PC-9 (cell line): ENCODE measurements at regions not wholly inside any gene's neighbourhood (a gene's known extent, or its start where the extent isn't known, plus 50 kb on each side); places are given as distances from the start of the nearest gene placed in this dataset.

ENCODE experiments used
- BruUV-seq: library from RNA; stranded (reverse); fragments of 400-500 nt; replicated peaks from 2 replicates; lab custom pipeline; 2021; lab: Mats Ljungman, UMichigan
- CTCF ChIA-PET: fragments of 300-600 bp; sonication (Branson Sonifier 250); formaldehyde crosslinking; loops from one replicate; lab custom pipeline; 2022; ENCODE audit warnings: antibody characterized with exemption; lab: Charles Lee
- POLR2A ChIA-PET: fragments of 300-600 bp; sonication (Branson Sonifier 250); formaldehyde crosslinking; loops from one replicate; lab custom pipeline; 2022; ENCODE audit warnings: antibody characterized with exemption; ENCODE audit not compliant: unreplicated experiment; lab: Charles Lee
- DNase-seq, 2 experiments: peaks; one replicate each; pipeline versions ENCODE4 v3.0.0 to v3.0.0-alpha.2; 2015 to 2022; ENCODE audit warnings: mixed read lengths in 1 of 2
- H2AFZ ChIP-seq: fragments of 200-600 bp; sonication (generic); 2 replicates; pipeline ENCODE4 v1.8.1; 2017; ENCODE audit warnings: antibody characterized with exemption
- H3F3A ChIP-seq: fragments of 200-600 bp; sonication (generic); 2 replicates; pipeline ENCODE4 v1.8.1; 2017; ENCODE audit warnings: antibody characterized with exemption, mild to moderate bottlenecking, low read depth; ENCODE audit not compliant: insufficient read depth
- H3K27ac ChIP-seq: fragments of 200-600 bp; sonication (generic); 2 replicates; pipeline ENCODE4 v1.6.1; 2016; ENCODE audit warnings: mixed run types
- H3K27me3 ChIP-seq: fragments of 200-600 bp; sonication (generic); 2 replicates; pipeline ENCODE4 v1.6.1; 2016; ENCODE audit warnings: low read depth, mixed run types; ENCODE audit not compliant: insufficient read depth
- H3K36me3 ChIP-seq: fragments of 200-600 bp; sonication (generic); 2 replicates; pipeline ENCODE4 v1.6.1; 2016; ENCODE audit warnings: low read depth, mixed run types
- H3K4me1 ChIP-seq: fragments of 200-600 bp; sonication (generic); replicated peaks from 2 replicates; pipeline ENCODE4 v1.6.1; 2016; ENCODE audit warnings: mixed run types; ENCODE audit not compliant: insufficient read depth
- H3K4me2 ChIP-seq: fragments of 200-600 bp; sonication (generic); 2 replicates; pipeline ENCODE4 v1.6.1; 2017; ENCODE audit warnings: mixed run types
- H3K4me3 ChIP-seq: fragments of 200-600 bp; sonication (generic); 2 replicates; pipeline ENCODE4 v1.6.1; 2016; ENCODE audit warnings: mixed run types
- H3K79me2 ChIP-seq: fragments of 200-600 bp; sonication (generic); 2 replicates; pipeline ENCODE4 v1.6.1; 2017; ENCODE audit warnings: low read depth, mixed run types
- H3K9me2 ChIP-seq: fragments of 200-600 bp; sonication (generic); 2 replicates; pipeline ENCODE4 v1.8.1; 2017; ENCODE audit warnings: mild to moderate bottlenecking; ENCODE audit not compliant: insufficient read depth
- H3K9me3 ChIP-seq: fragments of 200-600 bp; sonication (generic); 2 replicates; pipeline ENCODE4 v1.8.1; 2016; ENCODE audit warnings: low read depth; ENCODE audit not compliant: insufficient read depth
- H4K20me1 ChIP-seq: fragments of 200-600 bp; sonication (generic); 2 replicates; pipeline ENCODE4 v1.8.1; 2017; ENCODE audit not compliant: insufficient read depth
- EZH2 ChIP-seq: fragments of 200-600 bp; sonication (generic); IDR thresholded peaks from 2 replicates; pipeline ENCODE4 v1.8.0; 2017; ENCODE audit warnings: antibody characterized with exemption, low read depth
- intact Hi-C: fragments of 100-400 bp; cut with micrococcal nuclease; formaldehyde crosslinking; loops from one replicate; pipeline ENCODE4 v1.10.0; 2022; ENCODE audit not compliant: unreplicated experiment
- TF ChIP-seq, protein P1 (sequence below): fragments of 200-600 bp; sonication (generic); conservative IDR thresholded peaks from 2 replicates; pipeline ENCODE4 v1.6.1; 2017; ENCODE audit warnings: mixed run types, antibody characterized with exemption, mild to moderate bottlenecking, moderate library complexity

DNA sequence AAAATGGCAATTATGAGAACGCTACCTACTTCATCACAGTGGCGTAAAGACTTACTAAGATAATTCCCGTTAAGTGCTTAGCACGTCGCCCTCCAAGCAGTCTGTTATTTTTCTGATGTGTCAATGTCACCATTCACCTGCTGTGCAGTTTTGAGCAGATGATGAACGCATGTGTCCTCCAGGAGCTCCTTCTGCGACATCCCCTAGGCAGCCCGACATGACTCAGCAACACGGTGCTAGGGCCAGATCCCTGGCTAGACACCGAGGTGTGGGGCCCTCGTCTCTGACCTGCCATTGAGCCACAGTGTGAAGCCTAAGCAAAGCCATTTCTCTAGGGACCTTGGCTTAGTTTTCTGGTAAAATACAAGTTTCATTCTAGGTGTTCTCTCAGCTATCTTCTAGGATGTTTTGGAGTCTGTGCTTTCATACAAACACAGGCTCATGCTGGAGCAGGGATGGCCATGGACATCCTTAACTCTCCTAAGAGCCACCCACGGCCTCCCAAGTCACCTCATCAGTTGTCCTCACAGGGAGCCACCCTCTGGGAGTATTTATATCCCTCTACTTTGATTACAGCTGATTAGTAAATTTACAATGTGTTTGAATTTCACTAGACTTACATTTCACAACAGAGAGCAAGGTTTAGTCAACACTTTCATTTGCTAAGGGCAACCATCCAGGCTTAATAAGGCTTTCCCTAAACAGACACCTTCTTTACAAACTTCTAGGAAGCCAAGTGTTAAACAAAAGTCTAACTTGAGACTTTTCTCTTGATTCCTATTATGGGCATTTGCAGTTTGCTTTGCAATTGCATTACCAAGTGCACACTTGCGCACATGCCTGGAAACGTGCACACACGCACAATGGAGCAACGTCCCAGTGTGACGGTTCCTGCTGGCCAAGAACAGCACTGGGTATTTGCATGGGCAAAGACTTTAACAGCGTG, 376.8 kb upstream of the ID2 start:
- no peaks in the 10 kb centered on the region for H3K79me2 ChIP-seq
- no peaks in the 10 kb centered on the region for H3K9me2 ChIP-seq
- BruUV-seq = no TSS peak
- H4K20me1 ChIP-seq = no peaks in the 10 kb centered on the region; the same call in 1 of the 2 replicates
- no peaks in the 10 kb centered on the region for H3K9me3 ChIP-seq
- no peak for DNase-seq
- H3F3A ChIP-seq = no peaks in the 10 kb centered on the region
- no peak overlapping the region for H3K4me2 ChIP-seq
- TF ChIP-seq, protein P1, sequence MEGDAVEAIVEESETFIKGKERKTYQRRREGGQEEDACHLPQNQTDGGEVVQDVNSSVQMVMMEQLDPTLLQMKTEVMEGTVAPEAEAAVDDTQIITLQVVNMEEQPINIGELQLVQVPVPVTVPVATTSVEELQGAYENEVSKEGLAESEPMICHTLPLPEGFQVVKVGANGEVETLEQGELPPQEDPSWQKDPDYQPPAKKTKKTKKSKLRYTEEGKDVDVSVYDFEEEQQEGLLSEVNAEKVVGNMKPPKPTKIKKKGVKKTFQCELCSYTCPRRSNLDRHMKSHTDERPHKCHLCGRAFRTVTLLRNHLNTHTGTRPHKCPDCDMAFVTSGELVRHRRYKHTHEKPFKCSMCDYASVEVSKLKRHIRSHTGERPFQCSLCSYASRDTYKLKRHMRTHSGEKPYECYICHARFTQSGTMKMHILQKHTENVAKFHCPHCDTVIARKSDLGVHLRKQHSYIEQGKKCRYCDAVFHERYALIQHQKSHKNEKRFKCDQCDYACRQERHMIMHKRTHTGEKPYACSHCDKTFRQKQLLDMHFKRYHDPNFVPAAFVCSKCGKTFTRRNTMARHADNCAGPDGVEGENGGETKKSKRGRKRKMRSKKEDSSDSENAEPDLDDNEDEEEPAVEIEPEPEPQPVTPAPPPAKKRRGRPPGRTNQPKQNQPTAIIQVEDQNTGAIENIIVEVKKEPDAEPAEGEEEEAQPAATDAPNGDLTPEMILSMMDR = no peak
- TF ChIP-seq EZH2 = no peak
- intact Hi-C loops = no loop called here
- H3K27me3 ChIP-seq = peaks cover 66% of the 10 kb centered on the region
- no peak overlapping the region for H2AFZ ChIP-seq
- H3K4me1 ChIP-seq = no peaks in the 10 kb centered on the region
- no peak overlapping the region for H3K4me3 ChIP-seq
- ChIA-PET CTCF (no interaction called here), POLR2A (no interaction called here)
- no peaks in the 10 kb centered on the region for H3K36me3 ChIP-seq
- no peak overlapping the region for H3K27ac ChIP-seq

DNA sequence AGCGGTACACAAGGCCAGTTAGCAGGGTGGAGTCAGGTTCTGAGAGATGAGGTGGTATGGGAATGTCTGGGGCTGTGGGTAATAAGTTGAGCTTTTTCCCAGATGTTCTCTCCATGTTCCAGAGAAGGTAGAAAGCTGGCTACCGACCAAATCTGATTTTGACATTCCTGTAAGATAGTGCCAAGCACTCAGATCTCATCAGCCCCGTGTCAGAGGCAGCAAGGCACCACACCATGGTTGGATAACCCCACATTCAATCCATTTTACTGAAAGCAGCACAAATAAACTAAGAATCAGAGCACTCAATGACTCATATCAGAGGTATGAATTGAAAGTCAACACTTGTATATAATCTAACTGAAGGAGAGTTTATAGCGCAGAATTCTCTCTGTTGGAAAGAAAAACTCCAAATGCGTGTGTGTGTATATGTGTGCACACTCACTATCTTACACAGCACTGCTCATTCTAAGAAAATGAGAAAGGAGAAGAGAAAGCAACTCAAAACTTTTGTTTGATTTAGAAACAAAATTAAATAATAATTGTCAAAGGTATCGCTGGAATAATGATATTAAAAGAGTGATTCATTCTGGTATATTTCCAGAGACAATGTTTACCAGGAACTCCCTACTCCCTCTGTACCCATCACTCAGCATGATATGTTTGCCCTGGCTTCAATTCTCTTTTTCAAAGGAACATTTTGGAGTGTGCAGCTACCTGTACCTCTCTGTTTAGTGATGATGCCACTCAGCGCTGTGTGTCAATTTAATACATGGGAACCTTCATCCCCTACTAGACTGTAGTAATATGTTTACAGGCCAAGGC, 375.1 kb upstream of the ID2 start:
- Histone ChIP-seq H3K9me3 (no peaks in the 10 kb centered on the region), H3K4me2 (no peak overlapping the region), H3K79me2 (no peaks in the 10 kb centered on the region), H3K9me2 (no peaks in the 10 kb centered on the region), H4K20me1 (no peaks in the 10 kb centered on the region), H3K4me1 (no peaks in the 10 kb centered on the region), H3K27me3 (peaks cover 80% of the 10 kb centered on the region), H3F3A (no peaks in the 10 kb centered on the region), H3K4me3 (no peak overlapping the region), H3K27ac (no peak overlapping the region), H3K36me3 (no peaks in the 10 kb centered on the region), H2AFZ (no peak overlapping the region)
- no peak for DNase-seq
- no TSS peak for BruUV-seq
- TF ChIP-seq EZH2 = no peak
- TF ChIP-seq, protein P1 = no peak
- intact Hi-C loops = no loop called here
- ChIA-PET CTCF (no interaction called here), POLR2A (no interaction called here)

DNA sequence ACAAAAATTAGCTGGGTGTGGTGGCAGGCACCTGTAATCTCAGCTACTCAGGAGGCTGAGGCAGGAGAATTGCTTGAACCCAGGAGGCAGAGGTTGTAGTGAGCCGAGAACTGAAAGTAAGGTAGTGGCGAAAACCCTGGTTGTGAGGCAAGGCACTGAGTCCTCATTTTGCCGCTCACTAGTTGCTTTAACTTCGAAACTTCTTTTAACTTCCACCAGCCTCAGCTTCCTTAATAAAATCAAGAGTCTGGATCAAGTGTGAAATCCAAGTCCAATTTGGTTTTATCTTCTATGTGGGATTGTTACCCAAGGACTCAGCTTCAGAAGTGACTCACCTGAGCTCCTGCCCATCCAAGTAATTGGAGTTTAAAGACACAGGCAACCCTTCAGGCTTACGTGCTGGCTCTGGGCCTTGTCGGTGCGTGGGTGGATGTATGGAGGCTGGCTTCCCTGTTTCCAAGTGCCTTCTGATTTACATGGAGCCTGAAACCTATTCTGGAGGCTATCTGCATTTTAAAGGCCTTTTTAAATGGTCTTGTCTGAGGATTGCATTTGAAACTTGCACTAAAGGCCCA, 374.2 kb upstream of the ID2 start:
- Histone ChIP-seq H3K4me2 (no peak overlapping the region), H3F3A (no peaks in the 10 kb centered on the region), H3K27me3 (peaks cover 85% of the 10 kb centered on the region), H3K4me3 (no peak overlapping the region), H4K20me1 (no peaks in the 10 kb centered on the region), H3K4me1 (no peaks in the 10 kb centered on the region), H3K27ac (no peak overlapping the region), H3K9me3 (no peaks in the 10 kb centered on the region), H3K36me3 (no peaks in the 10 kb centered on the region), H2AFZ (no peak overlapping the region), H3K79me2 (no peaks in the 10 kb centered on the region), H3K9me2 (no peaks in the 10 kb centered on the region)
- intact Hi-C loops = no loop called here
- TF ChIP-seq, protein P1 = no peak
- TF ChIP-seq EZH2 = no peak
- POLR2A ChIA-PET = no interaction called here
- DNase-seq = no peak
- CTCF ChIA-PET = no interaction called here
- BruUV-seq = no TSS peak
